Osteocyte (in vitro differentiated cells): ENCODE measurements at regions not wholly inside any gene's neighbourhood (a gene's known extent, or its start where the extent isn't known, plus 50 kb on each side); places are given as distances from the start of the nearest gene placed in this dataset.
"Not testable (repeated sequence)": the region's sequence is repeated elsewhere in the genome, so short reads cannot be mapped to it uniquely, and the experiment has no call there.

Experiments
- DNase-seq: peaks from one replicate; pipeline ENCODE4 v3.0.0; 2021; ENCODE audit warnings: mixed read lengths; ENCODE audit not compliant: unreplicated experiment; ENCODE audit errors: extremely low spot score
- H3K27ac Mint-ChIP-seq: one replicate; pipeline ENCODE4 v1.8.0; 2021; ENCODE audit warnings: mild to moderate bottlenecking, mixed read lengths; ENCODE audit not compliant: unreplicated experiment
- H3K27me3 Mint-ChIP-seq: one replicate; pipeline ENCODE4 v1.8.0; 2021; ENCODE audit warnings: mixed read lengths; ENCODE audit not compliant: unreplicated experiment
- H3K36me3 Mint-ChIP-seq: one replicate; pipeline ENCODE4 v1.8.0; 2021; ENCODE audit warnings: mixed read lengths; ENCODE audit not compliant: unreplicated experiment
- H3K4me1 Mint-ChIP-seq: one replicate; pipeline ENCODE4 v1.8.0; 2021; ENCODE audit warnings: mixed read lengths; ENCODE audit not compliant: unreplicated experiment
- H3K4me3 Mint-ChIP-seq: one replicate; pipeline ENCODE4 v1.8.0; 2021; ENCODE audit warnings: mild to moderate bottlenecking, moderate library complexity, mixed read lengths; ENCODE audit not compliant: unreplicated experiment
- H3K9me3 Mint-ChIP-seq: one replicate; pipeline ENCODE4 v1.8.0; 2021; ENCODE audit warnings: mixed read lengths; ENCODE audit not compliant: unreplicated experiment
- TF ChIP-seq, protein P1 (sequence below): fragments of 200-600 bp; sonication (generic); IDR thresholded peaks from 2 replicates; pipeline ENCODE4 v1.5.0; 2021; ENCODE audit warnings: antibody characterized with exemption, mild to moderate bottlenecking, moderate library complexity

DNA sequence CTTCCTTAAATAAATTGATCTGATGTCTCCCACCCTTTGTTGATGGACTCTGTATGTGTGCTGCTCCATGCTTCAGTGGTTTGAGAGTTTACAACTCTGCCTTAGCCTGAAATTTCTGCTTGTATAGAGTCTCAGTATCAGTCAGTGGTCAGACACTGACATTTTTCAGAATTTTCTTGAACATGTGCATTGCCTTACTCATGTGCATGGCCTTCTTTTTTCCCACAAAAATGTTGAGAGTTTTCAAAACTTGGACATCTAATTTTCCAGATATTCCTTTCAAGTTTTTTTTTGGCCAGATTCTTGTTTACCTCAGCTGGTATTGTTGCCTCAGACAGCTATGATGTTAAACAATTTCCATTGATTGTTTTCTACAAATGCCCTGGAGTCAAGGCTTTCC, 427.1 kb upstream of the CHD1 start:
- TF ChIP-seq, protein P1, sequence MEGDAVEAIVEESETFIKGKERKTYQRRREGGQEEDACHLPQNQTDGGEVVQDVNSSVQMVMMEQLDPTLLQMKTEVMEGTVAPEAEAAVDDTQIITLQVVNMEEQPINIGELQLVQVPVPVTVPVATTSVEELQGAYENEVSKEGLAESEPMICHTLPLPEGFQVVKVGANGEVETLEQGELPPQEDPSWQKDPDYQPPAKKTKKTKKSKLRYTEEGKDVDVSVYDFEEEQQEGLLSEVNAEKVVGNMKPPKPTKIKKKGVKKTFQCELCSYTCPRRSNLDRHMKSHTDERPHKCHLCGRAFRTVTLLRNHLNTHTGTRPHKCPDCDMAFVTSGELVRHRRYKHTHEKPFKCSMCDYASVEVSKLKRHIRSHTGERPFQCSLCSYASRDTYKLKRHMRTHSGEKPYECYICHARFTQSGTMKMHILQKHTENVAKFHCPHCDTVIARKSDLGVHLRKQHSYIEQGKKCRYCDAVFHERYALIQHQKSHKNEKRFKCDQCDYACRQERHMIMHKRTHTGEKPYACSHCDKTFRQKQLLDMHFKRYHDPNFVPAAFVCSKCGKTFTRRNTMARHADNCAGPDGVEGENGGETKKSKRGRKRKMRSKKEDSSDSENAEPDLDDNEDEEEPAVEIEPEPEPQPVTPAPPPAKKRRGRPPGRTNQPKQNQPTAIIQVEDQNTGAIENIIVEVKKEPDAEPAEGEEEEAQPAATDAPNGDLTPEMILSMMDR = no peak
- H3K27ac Mint-ChIP-seq = no peak overlapping the region
- no peak overlapping the region for H3K4me3 Mint-ChIP-seq
- H3K4me1 Mint-ChIP-seq = no peaks in the 10 kb centered on the region
- no peaks in the 10 kb centered on the region for H3K9me3 Mint-ChIP-seq
- no peaks in the 10 kb centered on the region for H3K36me3 Mint-ChIP-seq
- no peak for DNase-seq
- no peaks in the 10 kb centered on the region for H3K27me3 Mint-ChIP-seq

DNA sequence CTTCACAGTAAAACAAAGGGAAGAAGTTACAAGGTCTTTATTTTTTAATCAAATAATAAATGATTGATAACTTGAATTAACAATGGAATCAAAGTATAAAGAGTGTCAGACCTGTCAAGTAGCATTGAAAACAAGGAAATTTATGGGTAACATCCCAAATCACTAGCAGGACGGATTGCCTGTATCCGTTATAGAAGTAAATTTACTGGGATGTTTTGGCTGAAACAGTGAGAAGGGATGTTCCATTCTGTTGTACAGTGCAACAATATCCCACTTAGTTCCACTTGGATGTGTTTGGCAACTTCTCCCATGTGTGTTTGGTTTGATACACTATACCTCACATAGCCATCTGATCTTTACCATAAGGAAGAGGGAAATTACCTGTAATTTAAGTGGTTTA, 421.0 kb upstream of the CHD1 start:
- TF ChIP-seq, protein P1 = no peak
- Mint-ChIP-seq H3K9me3 (peaks cover 8% of the 10 kb centered on the region), H3K36me3 (no peaks in the 10 kb centered on the region), H3K4me1 (no peaks in the 10 kb centered on the region), H3K27me3 (no peaks in the 10 kb centered on the region), H3K27ac (no peak overlapping the region), H3K4me3 (no peak overlapping the region)
- no peak for DNase-seq

DNA sequence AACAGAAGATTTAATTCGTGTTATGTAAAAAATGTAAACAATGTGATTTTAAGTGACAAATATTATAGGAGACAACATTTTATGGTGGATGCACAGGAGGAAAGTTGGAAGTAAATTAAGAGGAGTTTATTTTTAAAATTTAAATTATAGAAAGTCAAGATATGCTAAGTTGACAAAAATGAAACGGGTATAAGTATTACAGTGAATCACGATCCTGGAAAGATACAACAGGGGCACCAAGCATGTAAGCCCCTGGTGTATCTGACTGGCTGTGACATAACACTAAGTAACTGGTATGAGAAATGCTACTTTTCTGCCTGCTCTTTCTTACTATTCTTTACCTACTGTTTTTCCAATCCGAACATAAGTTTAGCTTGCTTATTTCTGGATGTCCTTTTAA, 419.8 kb upstream of the CHD1 start:
- H3K4me1 Mint-ChIP-seq = no peaks in the 10 kb centered on the region
- H3K27me3 Mint-ChIP-seq = no peaks in the 10 kb centered on the region
- no peak overlapping the region for H3K27ac Mint-ChIP-seq
- DNase-seq = no peak
- H3K4me3 Mint-ChIP-seq = no peak overlapping the region
- H3K9me3 Mint-ChIP-seq = peaks cover 8% of the 10 kb centered on the region
- TF ChIP-seq, protein P1 = no peak
- no peaks in the 10 kb centered on the region for H3K36me3 Mint-ChIP-seq

DNA sequence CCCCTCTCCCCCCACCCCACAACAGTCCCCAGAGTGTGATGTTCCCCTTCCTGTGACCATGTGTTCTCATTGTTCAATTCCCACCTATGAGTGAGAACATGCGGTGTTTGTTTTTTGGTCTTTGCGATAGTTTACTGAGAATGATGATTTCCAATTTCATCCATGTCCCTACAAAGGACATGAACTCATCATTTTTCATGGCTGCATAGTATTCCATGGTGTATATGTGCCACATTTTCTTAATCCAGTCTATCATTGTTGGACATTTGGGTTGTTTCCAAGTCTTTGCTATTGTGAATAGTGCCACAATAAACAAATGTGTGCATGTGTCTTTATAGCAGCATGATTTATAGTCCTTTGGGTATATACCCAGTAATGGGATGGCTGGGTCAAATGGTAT, 411.0 kb upstream of the CHD1 start:
- H3K36me3 Mint-ChIP-seq, H3K27me3 Mint-ChIP-seq, DNase-seq, H3K4me3 Mint-ChIP-seq, H3K27ac Mint-ChIP-seq, H3K4me1 Mint-ChIP-seq: not testable (repeated sequence)
- peaks cover 21% of the 10 kb centered on the region for H3K9me3 Mint-ChIP-seq

DNA sequence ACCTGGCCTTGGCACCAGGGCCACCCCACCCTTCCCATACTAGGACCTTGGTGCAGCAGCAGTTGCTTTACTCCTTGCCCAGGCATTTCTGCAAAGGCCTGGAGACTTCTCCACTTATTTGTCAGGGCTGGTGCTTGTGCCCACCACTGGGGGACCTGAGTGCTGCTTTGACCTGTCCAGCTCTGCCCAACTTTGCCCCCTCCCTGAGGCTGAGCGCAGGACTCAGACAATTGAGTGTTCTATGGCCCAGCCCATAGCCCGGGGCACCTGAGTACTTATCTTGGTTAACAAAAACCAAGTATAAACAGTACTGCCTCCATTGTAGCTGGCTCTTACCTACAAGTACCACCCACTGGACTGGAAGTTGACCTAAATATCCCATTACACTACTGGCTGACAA, 406.1 kb upstream of the CHD1 start:
- Mint-ChIP-seq H3K4me1 (no peaks in the 10 kb centered on the region), H3K36me3 (no peaks in the 10 kb centered on the region), H3K27me3 (no peaks in the 10 kb centered on the region), H3K9me3 (peaks cover 18% of the 10 kb centered on the region), H3K4me3 (no peak overlapping the region), H3K27ac (no peak overlapping the region)
- TF ChIP-seq, protein P1 = no peak
- no peak for DNase-seq

DNA sequence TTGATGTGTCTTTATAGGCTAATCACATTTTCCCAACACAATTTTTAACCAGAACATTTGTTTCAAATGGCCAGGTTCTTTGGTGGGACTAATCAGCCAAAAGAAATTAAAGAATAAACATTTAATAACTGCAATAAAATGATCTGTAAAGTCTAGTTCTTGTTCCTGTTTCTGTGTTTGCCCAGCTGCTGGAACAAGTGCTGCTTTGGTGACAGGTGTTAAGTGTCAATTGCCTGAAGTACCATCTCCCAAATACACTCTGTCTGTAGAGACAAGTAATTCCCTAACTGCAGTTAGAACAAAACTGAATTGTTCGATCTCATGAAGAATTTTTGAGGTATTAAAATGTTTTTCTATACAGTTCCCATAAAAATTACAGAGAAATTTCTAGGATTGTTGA, 402.3 kb upstream of the CHD1 start:
- H3K4me1 Mint-ChIP-seq = no peaks in the 10 kb centered on the region
- H3K27ac Mint-ChIP-seq = no peak overlapping the region
- no peak overlapping the region for H3K4me3 Mint-ChIP-seq
- no peaks in the 10 kb centered on the region for H3K36me3 Mint-ChIP-seq
- no peaks in the 10 kb centered on the region for H3K9me3 Mint-ChIP-seq
- TF ChIP-seq, protein P1 = no peak
- no peak for DNase-seq
- H3K27me3 Mint-ChIP-seq = no peaks in the 10 kb centered on the region
